ENCODE measurements at regions not wholly inside any gene's neighbourhood (a gene's known extent, or its start where the extent isn't known, plus 50 kb on each side); places are given as distances from the start of the nearest gene placed in this dataset.

DNA sequence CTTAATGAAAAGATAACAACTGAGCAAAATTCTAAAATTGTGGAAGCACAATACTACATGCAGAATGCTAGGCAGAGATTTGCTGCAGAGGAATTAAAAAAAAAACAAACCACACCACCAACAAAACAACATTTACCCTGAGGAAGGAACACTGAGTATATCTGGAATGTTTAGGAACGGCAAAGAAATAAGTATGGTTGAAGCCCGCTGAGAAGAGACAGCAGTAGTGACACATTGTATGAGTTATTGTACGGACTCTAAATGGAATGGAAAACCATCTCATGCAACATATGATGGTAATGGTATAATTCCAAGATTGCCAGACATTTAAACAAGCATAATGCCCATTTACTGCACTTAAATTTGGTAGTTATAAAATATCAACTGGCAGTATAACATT is 568.2 kb upstream of the CCDC54 start:
- no peak for DNase-seq

DNA sequence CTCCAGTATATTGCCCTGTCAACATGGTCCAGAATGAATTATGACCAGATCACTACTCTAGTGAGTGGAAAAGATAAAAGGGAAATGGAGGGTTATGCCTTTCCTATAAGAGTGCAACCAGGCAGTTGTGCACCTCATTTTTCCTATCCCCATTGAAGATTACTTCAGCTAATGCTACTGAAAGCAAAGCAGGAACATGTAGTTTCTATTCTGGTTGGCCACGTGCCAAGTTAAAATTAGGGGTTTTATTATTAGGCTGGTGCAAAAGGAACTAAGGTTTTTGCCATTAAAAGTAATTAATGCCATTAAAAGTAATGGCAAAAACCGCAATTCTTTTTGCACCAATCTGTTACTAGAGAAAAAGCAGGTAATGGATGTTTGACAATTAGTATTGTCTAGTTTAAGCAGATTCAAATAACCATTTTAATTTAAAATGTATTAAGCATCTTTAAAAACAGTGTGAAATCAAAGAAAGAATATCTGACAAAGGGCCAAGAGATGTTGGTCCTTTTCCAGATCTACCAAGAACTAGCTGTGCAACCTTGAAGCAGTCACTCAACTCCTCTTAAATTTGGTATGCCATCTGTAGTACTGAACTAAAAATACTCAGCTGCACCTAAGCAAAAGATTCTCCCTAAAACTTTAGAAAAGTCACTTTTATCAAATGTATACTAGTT is 567.5 kb upstream of the CCDC54 start:
- DNase-seq: no peak

DNA sequence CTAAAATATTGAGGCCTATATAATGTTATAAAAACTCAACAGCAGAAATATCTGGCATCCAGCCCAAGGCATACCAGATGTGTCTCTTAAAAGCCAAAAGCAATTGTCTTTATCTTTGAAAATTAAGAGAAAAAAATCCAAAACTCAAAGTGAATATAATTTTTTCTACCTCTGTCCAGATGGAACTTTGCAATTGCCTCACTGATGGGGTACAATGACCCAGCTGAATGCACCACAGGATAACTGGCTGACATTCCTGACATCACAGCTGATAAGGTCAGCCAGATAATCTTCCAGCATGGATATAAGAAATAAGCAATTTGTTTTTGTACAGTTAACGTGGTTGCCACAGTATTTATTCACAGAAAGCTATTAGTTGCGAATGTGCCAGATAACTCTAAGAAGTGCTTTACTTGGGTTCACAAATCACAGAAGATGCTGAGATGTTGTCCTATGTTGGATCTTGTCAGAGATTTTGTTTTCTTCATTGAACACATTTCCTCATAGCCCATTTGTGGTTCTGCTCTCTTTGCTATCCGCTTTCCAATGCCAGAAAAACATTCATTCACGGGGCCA is 566.9 kb upstream of the CCDC54 start:
- DNase-seq: no peak

DNA sequence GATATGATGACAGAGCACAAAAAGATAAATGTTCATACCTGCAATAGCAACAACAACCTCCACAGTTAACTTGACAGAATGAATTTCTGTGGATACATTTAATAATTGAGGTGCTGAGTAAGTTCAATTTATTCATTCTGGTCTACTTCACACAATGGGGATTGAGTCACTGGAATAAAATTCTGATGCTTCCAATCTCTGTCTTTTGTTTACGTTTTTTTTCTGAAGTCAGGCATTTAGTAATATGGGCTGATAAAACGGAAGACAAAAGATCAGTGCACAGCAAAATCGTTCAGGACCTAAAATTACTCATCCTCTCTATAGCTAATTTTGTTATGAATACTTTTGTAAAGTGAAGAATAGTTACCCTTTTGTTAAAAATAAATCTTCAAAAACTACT is 565.9 kb upstream of the CCDC54 start:
- no peak for DNase-seq

DNA sequence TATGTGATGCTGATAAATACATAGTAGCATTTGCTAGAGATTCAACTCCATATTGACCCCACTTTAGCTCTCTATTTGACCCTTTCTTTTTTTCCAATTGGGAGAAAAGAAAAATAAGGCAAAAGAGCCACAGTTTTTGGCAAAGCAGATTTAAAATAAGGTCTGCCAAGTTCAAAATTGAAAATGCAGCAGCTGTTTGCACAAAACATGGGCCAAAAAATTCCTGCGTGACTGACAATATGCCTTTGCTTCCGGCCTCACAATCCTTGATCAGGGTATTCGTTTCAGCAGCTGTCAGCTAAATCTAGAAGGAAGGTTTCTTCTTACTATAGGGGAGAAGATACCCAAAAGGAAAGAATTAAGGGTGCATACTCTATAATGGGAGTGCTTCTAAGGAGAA is 563.5 kb upstream of the CCDC54 start:
- DNase-seq: no peak

DNA sequence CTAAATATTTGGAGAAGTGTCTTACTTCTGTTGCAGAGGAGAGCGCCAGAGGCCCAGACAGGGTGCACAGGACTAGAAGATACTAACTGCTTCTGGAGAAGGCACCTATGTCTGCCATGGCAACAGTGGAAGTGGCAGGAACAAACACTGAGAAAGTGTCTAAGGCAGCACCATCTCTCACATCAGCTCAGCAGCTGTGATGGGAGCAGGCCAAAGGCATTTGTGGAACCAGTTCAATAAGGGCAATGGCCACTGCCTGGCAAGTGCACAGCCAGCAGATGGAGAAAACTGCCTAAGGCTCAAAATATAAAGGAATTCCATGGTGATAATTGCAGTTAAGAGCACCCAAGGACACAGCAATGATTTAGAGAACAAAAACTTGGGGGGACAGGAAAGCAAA is 563.0 kb upstream of the CCDC54 start:
- DNase-seq: no peak

DNA sequence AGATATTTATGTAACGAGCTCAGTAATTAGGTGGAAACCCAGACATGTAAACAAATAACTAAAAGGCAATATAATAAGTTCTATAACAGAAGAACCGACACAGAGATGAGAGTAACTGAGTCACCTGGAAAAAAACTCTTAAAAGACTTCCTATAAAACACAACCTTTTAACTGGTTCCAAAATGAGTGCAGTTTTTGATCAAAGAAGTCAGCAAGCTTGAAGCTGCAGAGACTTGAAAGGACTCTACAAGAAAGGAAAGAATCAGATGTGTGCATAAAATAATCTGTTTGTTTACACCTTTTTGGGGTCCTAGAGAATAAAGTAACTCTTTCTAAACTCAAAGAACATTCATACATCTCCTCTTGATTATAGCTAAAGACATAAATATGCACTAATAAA is 560.4 kb upstream of the CCDC54 start:
- DNase-seq: no peak

DNA sequence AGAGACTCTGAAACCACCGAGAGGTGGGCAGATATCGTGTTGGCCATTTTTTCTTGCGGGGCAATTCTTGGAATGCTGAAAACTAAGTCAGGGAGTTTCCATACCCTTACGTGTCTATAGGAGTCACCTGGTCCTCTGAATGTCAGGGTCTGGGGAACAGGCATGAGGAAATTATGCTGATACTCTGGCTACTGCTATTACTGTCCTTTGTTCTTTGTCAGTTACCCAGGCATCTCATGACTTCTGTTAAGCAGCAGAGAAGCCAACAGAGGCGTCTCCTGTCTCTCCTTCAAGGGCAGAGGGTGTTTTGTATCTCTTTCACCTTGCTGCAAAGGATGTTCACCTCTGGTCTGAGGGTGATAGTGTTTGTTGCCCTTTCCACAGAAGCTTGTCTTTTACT is 559.5 kb upstream of the CCDC54 start:
- DNase-seq: no peak

DNA sequence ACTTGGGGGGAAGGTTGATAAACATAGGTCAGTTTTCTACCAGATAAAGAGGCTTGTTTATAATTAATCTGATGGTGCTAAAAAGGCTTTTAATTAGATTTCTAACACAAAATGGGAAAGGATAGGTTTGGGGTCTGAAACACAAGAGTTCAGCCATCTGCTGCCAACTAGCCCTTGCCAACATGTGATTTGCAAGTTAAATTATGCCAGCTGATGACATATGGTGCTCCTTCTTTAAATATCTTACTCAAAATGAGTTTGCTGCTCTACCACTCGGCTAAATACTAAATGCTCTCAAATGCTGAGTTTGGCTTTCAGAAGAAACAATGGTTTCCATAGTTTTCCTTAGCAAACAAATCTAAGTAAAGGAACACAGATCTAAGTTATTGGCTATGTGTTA is 557.8 kb upstream of the CCDC54 start:
- no peak for DNase-seq

DNA sequence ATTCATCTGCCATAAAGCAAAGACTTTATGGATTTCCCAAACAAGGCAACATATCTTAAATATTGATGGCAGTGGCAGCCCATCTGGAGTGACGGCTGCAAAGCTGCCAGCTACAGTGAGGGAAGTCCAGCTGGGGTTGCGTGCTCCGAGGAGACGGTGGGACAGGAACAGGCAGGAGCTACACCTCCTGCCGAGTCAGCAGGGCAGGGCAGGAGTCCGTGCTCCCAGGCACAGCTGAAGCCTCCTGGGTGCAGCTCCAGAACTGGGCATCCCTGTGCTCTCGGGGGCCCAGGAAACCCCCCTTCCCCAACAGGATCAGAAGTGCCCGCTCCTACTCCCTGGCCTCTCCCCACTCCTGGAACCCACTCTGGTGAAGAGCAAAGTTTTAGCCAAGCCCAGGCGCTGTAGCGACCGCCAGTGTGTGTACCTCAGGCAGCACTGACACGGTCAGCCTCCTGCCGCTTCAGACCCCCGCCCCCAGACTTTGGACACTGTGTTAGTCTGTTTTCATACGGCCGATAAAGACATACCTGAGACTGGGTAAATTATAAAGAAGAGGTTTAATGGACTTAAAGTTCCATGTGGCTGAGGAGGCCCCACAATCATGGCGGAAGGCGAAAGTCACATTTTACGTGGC is 556.4 kb upstream of the CCDC54 start:
- DNase-seq: no peak

DNA sequence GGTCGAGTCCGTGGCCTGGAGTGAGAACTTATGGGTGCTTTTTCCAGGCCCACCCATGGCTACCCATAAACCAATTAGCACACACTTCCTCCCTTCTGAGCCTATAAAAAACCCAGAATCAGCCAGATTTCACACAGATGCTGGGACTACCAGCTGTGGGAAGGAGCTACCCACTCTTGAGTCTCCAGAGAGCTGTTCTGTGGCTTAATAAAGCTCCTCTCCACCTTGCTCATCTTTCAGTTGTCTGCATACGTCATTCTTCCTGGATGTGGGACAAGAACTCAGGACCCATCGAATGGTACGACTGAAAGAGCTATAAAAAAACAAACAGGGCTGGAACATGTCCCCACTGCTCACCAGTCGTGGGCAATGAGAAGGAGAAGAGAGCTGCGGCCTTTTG is 555.4 kb upstream of the CCDC54 start:
- no peak for DNase-seq

DNA sequence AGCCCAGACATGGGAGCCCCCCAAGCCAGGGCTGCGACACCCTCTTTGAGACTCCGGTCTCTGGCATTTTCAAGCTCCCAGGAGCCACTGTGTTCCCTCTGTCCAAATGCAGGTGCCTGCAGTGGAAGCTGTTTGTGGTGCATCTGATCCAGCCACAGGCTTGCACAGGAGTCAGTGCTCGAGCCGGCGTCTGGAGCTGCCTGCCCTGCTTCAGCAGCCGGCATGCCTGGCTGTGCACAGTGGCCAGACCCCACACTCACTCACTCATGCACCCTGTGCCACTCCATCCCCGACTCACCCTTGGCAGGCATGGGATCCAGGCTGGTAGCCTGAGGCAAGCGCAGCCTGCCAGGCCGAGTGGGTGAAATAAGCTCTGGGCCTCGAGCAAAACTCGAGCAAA is 555.0 kb upstream of the CCDC54 start:
- no peak for DNase-seq

DNA sequence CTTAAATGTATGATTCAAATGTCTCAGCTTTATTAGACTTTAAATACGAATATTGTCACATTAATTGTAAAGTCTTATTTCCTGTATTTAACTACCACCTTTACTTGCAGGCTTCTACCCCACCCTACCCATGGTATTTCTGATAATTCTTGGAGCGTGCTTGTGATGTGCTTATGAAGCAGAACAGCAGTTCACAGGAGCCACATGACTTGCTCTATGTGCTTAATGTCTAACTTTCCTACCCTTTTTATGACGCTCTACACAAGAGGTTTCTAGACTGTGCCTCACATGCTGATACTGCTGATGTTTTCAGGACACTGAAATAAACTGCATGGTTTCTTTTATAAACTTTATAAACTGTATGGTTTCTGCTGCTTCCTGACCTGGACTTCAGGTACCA is 553.5 kb upstream of the CCDC54 start:
- DNase-seq: no peak

DNA sequence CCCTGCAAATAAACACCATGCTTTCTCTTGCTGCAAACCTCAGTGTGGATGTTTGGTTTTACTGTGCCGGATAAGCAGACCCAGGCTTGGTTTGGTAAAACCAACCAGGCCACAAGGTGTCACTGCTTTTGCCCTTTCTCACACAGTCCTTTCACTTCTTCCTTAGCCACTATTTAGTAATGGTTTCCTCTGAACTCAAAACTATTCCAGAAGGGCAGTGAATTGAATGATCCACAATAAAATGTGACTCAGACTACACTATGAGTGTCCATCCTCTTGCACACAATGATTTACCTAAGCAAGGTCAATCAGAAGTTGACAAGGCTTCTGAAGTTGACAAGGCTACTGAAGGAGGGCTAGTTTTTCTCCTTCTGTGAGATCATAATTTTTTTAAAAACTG is 552.4 kb upstream of the CCDC54 start:
- DNase-seq: no peak

DNA sequence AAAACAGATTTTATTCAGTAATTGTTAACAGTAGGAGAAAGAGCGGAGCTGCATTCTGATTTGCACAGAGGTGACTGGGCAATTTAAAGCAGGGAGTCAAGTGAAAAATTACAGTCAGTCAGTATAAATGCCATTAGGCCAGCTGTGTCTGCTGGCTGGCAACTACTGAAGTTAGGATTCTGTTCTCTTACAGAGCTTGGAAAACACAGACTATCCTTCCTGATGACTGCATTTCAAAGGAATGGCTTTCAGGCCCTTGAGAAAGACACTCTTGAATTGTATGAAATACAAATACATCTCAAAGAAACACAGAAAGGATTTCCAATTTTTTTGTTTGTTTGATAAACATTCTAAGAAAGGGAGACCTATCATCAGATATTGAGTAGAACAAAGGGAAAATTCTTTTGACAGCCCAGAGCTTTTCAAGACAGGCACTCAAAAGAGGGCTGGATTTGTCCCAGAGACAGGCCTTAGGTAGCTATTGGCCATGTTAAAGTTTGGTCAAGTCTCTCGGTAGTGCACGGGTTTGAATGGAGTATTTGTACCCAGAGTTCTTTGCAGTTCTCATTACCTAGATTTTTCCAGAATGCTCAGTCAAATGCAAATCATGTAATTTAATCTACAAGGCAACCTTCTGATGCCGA is 551.2 kb upstream of the CCDC54 start:
- DNase-seq: no peak

DNA sequence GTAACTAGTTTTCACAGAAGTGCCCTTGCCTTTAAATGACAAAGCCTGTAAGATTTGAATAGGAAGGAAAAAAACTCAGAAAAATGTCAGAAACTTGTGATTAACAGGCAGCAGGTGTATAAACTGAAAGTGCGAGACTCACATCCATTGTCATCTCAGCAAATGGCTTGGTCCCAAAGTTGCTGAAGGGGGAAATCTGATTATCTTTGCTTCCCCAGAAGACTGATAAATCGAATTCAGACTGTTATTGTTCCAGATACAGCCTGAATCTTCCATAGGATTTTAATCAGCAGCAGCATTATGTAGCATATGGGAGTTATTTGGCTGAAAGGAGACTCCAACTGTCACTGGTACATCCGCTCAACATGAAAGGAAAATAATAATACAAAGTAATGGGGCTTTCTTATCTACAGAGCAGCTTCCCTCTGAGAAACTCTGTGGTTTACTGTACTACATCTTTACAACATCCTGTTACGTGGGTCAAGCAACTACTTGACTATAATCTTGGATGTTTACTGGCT is 550.4 kb upstream of the CCDC54 start:
- no peak for DNase-seq

DNA sequence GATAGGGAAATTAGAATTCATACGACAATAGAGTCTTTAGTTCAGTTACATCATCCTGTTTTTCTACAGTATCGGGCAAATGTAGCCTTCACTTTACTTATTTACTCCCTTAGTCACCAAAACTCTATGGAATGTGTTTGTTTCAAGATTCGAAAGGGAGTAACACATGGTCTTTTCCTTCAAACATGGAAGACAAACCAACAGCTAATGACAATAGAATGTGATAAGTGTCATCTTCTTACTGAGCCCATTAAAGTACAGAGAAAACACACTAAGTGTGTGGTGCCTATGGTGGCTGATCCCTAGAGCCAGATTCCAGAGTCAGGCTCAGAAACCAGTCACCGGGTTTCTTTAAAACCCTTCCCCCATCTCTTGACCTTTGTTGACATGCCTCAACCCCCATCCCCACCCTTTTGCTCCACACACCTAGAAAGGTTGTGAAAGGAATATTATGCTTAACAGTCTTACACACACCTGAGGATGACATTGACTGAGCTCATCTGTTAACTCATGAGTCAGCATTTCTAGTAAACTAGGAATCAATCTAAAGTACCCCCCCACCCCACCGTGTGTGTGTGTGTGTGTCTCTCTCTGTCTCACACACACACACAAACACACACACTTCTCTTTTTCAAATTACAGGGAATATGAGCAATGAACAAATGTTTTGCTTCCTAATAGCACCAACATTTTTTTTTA is 549.6 kb upstream of the CCDC54 start:
- DNase-seq: no peak

DNA sequence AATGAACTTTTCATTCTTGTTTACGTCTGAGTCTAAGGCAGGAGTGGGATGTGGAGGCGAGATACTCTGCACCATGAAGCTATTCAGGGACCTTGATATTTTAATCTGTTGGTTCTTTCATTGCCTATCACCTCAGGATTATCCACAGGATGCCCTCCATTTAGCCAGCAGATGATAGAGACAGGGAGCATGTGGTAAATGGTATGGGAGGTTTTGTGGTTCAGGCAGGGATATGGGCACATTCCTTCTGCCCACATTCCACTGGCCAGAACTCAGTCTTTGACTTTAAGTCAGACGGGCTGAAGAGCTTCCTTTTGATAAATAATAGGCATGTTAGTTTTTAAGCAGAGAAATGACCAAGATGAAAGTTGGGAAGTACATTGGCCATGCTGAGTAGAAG is 548.0 kb upstream of the CCDC54 start:
- no peak for DNase-seq

DNA sequence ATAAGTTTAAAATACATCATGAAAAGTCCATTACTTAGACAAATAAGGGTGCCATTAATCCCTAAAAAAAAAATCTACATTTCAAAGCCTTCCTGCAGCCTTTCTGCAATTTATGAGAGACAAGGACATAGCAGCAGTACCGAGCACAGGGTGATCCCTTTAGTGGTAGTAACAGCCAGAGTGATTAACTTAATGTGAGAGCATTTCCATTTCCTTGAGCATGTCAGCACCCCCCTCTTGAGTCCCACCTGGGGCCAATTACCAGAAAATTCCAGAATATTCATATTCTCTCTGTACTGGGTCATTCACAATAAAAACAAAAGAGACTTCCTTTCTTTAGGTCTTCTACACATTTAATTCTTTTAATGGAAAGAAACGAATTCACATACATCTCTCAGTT is 546.9 kb upstream of the CCDC54 start:
- DNase-seq: no peak

DNA sequence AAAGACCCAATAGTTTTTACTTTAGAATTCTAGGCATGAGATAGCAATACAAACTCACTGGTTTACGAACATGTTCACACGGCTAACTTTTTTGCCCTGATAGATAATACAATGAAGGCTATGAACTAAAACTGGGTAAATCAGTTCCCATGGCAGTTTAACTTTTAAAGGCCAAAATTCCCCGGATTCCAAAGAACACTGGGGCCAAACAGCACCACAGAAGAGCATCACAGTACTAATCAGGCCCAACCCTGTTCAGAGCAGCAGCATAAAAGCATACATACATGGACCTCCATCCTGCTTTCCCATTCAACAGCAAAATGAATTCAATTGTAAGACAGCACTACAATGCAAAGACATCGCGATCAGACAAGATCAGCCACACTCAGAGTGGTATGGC is 540.3 kb upstream of the CCDC54 start:
- DNase-seq: no peak

DNA sequence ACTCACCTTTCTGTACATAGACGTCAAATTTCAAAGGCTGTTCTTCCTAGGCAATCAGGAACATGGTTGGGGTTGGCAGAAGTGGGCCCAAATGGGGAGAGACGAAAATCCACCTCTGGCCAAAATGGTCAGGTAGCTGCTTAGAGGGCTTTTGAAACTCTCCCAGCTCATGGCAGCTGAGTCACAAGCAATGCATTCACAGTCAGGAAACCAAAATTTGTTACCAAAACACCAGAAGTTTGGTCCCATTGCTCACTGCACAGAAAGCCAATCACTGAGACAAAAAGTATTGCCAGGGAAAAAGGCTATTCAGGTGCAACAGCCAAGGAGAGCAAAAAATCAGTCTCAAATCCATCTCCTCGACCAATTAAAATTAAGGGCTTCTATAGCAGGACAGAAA is 539.6 kb upstream of the CCDC54 start:
- DNase-seq: no peak

DNA sequence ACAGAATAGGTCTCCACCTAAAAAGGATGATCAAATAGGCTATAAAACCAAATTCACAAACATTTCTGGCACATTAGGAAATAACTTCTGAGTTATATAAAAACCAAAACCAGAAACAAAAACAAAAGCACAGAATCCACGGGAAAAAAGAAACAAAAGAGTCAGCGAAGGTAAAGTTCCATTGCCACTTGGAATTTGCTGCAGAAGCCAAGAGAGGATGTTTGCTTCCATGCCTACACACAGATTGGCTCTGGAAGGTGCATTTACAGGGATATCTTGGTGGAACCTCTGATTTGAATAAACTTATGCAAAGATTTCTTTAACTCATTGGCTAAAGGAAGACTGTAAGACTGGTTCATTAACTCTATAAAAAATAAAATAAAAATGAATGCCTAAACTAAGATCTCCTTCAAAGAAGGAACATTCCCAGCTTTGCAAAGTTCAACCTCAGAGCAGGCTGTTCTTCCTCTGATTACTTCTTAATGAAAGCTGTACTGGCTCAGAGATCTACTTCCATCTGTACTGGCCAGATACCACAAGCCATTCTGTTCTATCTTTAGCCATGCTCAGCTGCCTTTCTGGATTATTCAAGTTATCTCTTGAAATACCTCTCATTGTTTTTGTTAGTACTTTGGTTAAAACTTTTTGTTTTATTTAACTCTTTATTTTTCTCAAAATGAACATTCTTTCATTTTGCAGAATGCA is 537.5 kb upstream of the CCDC54 start:
- DNase-seq: no peak

DNA sequence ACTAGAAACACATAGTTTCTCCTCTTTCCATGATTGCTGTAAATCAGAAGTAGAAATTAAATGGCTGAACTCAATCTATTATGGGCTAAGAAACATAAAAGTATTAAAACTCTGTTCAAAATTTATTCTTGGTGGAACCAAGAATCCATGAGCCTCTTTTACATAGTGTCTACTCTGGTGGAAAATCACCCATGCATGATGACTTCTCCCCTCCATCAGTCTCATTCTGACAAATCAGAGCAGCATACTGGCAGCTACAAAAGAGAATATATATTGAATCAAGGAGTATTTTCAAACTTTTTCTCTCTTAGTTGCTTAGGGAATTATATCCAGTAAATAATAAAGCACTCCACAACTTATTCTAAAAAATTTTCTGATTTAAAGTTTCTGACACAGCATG is 536.9 kb upstream of the CCDC54 start:
- no peak for DNase-seq

All from activated gamma-delta T cell (primary cell).